ENCODE measurements at regions not wholly inside any gene's neighbourhood (a gene's known extent, or its start where the extent isn't known, plus 50 kb on each side); places are given as distances from the start of the nearest gene placed in this dataset.
"Not testable (repeated sequence)": the region's sequence is repeated elsewhere in the genome, so short reads cannot be mapped to it uniquely, and the experiment has no call there.

DNA sequence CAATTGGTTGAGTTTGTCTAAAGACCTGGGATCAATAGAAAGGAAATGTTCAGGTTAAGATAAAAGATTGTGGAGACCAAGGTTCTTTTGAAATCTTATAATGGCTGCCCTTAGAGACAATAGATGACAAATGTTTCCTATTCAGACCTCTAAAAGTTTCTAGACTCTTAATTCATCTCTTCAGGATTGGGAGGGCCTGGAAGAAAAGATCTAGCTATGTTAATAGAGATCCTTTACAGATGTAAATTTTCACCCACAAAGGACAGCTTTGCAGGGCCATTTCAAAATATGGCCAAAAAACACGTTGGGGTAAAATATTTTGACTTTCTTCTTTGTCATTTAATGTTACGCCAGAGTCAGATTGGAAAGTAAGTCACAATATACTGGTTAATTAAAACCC, 1739.6 kb downstream of the ARAP2 start:
- DNase-seq, result not testable (repeated sequence)

- DNase-seq, result not testable (repeated sequence)
Observed at GRCh38 chr4:34506511-34507092, 1737.7 kb downstream of the ARAP2 start.

DNA sequence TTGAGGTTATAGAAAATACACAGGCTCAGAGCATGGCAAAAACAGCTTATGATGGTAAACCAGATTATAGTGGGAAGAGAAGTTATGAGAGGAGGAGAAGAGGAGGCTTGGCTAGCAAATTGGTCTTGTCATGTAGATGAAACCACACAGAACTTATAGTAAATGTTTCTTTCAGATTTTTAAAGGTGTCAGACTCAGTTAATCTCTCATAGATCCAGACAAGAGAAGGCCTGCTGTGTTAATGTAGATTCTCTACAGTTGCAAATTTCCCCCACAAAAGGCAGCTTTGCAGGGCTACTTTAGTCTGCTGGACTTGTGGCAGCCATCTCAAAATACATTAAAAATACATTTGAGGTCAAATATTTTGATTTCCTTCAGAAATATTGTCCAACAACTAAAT, 1731.7 kb downstream of the ARAP2 start:
- DNase-seq, result no peak

DNA sequence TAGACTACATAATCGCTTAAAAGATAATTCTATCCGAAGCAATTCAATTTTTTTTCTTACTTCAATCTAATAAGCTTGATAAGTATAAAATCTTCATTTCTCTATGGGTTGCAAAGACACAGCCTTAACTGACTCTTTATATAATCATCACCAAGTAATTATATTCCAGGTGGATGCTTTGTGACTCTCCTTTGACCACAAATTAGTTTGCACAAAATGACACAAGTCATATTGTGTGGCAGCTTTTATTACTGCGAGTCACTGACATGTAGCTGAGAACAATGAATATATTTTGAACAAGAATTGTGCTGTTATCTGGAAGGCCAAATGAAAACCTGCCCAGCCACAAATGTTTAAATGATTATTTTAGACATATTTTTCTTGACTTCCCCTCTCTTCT, 1727.8 kb downstream of the ARAP2 start:
- no peak for DNase-seq

DNA sequence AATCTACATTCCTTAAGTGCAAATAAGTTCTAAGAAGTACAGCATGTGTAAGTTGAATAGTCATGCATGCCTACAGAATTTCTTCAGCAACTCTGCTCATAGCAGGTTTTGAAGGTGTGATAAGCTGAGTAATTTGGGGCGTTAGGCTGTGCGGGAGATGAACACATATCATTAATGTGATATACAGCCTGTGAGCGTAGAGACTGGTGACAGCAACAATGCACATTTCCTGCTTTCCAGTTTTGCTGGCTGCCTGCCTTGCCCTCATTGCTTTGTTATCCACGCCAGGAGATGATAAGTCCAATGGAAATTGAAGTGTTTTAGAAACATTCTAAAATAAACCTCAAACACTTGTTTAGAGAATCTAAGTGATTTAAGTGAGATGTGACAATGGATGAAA, 1709.4 kb downstream of the ARAP2 start:
- DNase-seq, result no peak

- no peak for DNase-seq
Observed at GRCh38 chr4:34566091-34566490, 1678.2 kb downstream of the ARAP2 start.

GRCh38 chr4:34572026-34572425, 1672.3 kb downstream of the ARAP2 start:
- DNase-seq, result no peak

DNA sequence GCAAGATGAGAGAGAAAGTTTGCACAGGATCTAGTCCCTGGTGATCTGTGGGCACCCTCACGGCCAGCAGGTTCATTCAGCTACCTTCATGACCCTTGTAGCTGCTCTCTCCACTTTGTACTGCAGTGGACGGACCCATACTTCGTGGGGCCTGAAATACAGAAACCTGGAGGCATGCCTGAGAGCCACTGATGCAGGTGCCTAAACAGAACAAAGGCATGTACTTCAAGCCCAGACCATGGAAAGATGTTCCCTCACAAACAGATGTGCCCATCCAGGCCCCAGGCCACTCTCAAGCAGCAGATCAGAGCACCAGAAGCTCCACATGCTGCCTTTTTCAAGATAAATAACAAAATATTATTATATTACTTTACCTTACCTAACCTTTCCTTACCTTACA, 1629.0 kb downstream of the ARAP2 start:
- DNase-seq, result no peak

DNA sequence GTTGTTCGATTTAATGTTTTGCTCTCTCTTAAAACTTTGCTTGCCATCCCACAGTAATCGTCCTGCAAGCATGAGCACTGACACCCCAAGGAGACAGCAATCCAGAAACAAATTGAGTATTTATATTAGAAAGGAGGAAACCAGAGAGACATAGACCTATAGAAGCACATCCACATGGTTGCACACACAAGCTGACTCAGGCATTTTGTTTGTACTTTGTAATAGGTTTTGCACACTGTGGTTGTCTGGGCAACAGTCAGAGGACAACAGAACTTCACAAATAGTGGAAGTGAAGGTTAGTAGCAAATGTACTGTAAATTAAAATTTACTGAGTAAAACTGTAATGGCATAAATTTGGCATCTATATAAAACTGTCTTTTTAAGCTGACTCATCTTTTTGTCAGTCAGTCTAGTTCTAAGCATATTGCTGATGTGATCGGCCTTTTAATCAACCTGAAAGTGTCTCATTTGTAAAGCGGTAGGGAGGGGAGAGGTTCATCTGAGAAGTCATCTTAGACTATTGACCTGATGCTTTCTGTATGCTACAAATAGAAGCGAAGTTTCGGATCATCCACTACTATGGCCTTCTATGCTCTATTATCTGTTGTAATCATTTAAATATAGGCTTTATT, 1624.7 kb downstream of the ARAP2 start:
- no peak for DNase-seq

DNA sequence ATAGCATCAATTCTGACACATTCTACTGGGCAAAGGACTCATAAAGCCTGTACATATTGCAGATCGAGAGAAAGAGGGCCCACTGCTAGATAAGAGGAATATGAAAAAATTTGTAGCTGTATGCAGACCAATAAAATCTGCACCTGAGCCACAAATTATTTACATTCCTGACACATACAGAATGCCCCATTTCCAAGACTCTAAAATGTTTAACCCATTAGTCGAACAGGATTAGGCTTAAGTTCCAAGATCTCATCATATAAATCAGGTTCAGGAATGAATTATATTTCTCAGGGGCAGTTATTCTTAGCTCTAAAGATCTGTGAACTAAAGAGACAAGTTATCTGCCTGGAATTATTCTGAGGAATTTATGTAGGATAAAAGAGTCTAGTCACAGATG, 1615.8 kb downstream of the ARAP2 start:
- DNase-seq, result no peak

- no peak for DNase-seq
Observed at GRCh38 chr4:34629451-34629850, 1614.9 kb downstream of the ARAP2 start.

- no peak for DNase-seq
Observed at GRCh38 chr4:34633241-34633640, 1611.1 kb downstream of the ARAP2 start.

GRCh38 chr4:34636623-34637022, 1607.7 kb downstream of the ARAP2 start:
- no peak for DNase-seq

DNA sequence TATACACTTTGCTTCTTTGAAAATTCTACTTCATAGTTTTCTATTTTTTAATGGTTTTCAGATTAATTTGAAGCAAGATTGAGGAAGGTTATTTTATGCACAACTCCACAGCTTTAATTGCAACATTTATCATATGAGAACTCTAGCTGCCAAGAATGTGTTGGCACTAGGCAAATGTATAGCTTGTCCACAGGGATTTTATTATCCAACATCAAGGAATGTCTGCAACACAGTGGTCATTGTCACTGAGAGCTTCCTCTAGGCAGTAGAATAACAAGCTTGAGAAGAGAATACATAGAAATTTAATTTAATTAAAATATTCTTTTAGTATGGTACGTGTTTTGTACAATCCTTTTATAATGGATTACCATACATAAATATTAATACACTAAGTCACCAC, 1600.8 kb downstream of the ARAP2 start:
- no peak for DNase-seq

GRCh38 chr4:34644579-34645115, 1599.7 kb downstream of the ARAP2 start:
- DNase-seq, result no peak

GRCh38 chr4:34649716-34650115, 1594.6 kb downstream of the ARAP2 start:
- DNase-seq, result no peak

DNA sequence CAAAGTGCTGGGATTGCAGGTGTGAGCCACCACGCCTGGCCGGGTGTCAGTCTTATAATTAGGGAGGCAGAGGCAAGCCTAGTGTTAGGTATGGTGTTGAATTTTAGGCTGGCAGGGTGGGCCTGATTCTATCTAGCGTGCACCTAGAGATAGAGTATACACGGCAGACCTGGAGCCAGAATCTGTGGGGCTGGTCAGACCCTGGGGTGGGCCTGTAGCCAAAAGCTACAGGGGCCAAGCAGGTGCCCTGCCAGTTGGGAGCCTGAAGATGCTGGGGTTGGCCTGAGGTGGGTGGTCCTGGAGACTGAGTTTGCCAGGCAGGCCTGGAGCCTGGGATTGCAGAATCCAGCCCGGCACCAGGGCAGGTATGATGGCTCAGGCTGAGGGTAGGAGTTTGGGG, 1580.3 kb downstream of the ARAP2 start:
- DNase-seq, result no peak

DNA sequence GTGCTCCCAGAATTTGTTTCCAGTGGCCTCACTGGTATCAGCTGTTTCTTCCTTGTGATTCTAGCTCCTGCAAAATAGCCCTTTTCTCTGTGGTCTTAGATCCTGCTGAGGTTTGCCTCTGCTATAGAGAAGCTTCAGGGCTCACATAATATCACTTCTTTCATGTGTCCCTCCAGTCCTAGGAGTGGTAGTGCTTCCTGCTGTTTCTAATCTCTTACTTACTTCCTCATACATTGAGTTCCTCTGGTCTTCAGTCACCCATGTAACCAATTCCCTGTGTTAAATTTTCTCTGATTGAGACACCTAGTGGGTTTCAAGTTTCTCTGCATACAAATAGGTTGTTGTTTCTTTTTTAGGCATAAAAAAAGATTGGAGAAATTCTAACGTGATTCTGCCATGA, 1567.9 kb downstream of the ARAP2 start:
- DNase-seq, result no peak

- DNase-seq, result no peak
Observed at GRCh38 chr4:34678431-34678830, 1565.9 kb downstream of the ARAP2 start.

DNA sequence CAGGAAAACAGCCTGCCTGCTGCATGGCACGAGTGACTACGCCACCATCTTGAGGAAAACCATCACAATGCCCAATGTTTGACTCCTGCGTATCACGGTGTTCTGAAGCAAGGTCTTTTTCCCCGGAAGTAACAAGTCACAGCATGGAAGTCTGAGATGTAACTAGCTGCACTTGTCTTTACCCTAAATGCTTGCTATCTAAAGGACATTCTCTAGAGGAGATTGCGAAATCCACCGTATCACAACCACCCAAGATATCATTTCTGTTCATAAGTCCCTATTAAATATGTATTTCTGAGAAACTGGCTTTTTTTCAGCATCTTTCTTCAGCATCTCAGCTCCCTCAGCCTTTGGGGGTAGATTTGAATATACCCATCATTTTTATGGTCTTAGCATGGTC, 1565.1 kb downstream of the ARAP2 start:
- no peak for DNase-seq

DNA sequence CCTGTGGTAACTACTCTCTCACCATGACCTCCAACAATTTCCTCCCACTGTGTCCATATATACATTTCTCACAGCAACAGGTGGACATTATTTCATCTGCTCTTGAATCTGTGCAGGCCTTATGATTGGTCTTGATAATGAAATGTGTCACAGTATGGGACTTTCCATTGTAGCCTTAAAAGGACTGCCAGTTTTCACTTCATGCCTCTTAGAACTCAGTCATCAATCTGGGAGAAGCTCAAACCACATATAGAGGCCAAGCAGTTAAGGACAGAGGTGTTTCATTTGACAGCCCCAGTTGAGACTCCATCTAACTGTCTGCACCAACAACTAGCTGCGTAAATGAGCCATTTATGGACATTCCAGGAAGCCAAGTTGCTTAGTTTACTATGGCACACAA, 1534.8 kb downstream of the ARAP2 start:
- no peak for DNase-seq

DNA sequence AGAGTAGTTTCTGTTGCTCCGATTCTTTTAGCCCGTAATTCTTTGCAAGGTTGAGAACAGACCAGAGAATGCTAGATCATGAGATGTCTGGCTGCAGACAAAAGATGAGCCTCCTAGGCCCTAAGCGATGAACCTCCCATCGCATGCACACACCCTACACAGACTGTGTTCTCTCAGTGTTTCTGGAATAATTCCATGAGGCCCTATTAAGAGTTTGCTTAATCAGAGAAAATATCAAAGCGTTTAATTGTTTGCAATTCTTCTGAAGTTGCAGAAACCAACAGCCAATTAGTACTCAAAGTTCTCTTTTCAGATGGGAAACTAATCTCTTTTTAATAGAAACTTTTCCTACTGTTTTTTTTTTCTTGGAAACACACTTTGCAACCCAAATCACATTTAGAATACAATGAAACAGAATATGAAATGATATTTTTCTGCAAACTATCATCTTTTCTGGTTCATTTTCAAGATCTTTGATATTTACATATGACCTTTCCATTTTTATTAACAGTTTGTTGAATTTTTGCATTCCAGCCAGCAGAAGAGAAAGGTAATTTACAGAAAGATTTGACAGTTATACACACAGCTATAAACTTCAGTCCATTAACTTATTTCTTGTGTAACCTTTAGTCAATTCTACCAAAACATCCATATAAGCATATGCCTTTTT, 1525.6 kb downstream of the ARAP2 start:
- DNase-seq, result no peak

DNA sequence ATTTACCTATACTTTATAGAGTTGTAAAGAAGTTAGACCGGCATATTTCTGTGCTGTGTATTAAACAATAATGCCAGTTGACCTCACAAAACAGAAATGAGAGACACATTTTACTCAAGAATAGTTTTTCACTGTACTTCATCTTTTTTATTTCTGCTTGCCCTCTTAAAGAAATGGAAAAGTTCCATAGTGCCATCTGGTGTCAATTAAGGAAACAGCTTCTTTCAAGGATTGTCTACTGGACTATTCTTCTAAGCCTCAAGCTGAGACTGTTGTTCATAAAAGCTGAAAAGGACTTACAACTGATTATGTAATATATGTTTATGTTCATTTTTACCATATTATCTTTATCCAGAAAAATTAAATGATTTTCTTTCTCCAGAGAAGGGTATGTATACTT, 1523.7 kb downstream of the ARAP2 start:
- no peak for DNase-seq

- DNase-seq, result no peak
Observed at GRCh38 chr4:34721835-34722234, 1522.5 kb downstream of the ARAP2 start.

Measured in CD4-positive, alpha-beta T cell treated with Interleukin-21 for 1 hour (primary cell).